T-helper 1 cell treated with Interleukin-12 subunit alpha and Interleukin-12 subunit beta and Interleukin-4 antibody, amounts not matched to agents 30 μg/mL and 1 μg/mL, for 36 hours (primary cell): ENCODE measurements at regions not wholly inside any gene's neighbourhood (a gene's known extent, or its start where the extent isn't known, plus 50 kb on each side); places are given as distances from the start of the nearest gene placed in this dataset.

Experiments
- H3K27ac Mint-ChIP-seq: one replicate; pipeline ENCODE4 v1.8.0; 2021; ENCODE audit warnings: mild to moderate bottlenecking, mixed read lengths
- H3K27me3 Mint-ChIP-seq: one replicate; pipeline ENCODE4 v1.8.0; 2021; ENCODE audit warnings: low read depth, mixed read lengths
- H3K36me3 Mint-ChIP-seq: one replicate; pipeline ENCODE4 v1.8.0; 2021; ENCODE audit warnings: low read depth, mixed read lengths
- H3K4me1 Mint-ChIP-seq: one replicate; pipeline ENCODE4 v1.8.0; 2021; ENCODE audit warnings: low read depth, mixed read lengths
- H3K4me3 Mint-ChIP-seq: one replicate; pipeline ENCODE4 v1.8.0; 2021; ENCODE audit warnings: mild to moderate bottlenecking, moderate library complexity, mixed read lengths
- H3K9me3 Mint-ChIP-seq: one replicate; pipeline ENCODE4 v1.8.0; 2021; ENCODE audit warnings: mixed read lengths

- H3K27me3 Mint-ChIP-seq, result no peaks in the 10 kb centered on the region
- no peak overlapping the region for H3K27ac Mint-ChIP-seq
- no peaks in the 10 kb centered on the region for H3K9me3 Mint-ChIP-seq
These were observed 282.9 kb upstream of the LYZL1 start for GRCh38 chr10:29005988-29006387.

DNA sequence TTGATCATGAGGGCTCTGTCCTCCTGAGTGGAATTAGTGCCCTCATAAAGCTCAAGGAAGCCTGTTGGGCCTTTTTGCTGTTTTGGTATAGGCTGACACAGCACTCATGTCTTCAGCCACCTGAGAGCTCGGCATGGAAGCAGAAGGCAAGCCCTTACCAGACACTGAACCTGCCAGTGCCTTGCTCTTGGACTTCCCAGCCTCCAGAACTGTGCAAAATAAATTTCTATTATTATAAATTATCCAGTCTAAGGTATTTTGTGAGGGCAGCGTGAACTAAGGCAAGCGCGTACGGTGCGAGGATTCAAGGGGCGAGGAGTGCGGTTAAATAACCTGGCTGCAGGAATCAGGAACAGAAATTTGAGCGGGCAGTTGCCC lies 281.5 kb upstream of the LYZL1 start:
- Mint-ChIP-seq H3K4me1 (no peaks in the 10 kb centered on the region), H3K4me3 (no peak overlapping the region), H3K9me3 (no peaks in the 10 kb centered on the region), H3K27me3 (no peaks in the 10 kb centered on the region), H3K36me3 (no peaks in the 10 kb centered on the region), H3K27ac (no peak overlapping the region)

More at GRCh38 chr10:29005988-29006387, 282.9 kb upstream of the LYZL1 start:
- H3K4me1 Mint-ChIP-seq, result no peaks in the 10 kb centered on the region
- no peaks in the 10 kb centered on the region for H3K36me3 Mint-ChIP-seq
- H3K4me3 Mint-ChIP-seq, result no peak overlapping the region

DNA sequence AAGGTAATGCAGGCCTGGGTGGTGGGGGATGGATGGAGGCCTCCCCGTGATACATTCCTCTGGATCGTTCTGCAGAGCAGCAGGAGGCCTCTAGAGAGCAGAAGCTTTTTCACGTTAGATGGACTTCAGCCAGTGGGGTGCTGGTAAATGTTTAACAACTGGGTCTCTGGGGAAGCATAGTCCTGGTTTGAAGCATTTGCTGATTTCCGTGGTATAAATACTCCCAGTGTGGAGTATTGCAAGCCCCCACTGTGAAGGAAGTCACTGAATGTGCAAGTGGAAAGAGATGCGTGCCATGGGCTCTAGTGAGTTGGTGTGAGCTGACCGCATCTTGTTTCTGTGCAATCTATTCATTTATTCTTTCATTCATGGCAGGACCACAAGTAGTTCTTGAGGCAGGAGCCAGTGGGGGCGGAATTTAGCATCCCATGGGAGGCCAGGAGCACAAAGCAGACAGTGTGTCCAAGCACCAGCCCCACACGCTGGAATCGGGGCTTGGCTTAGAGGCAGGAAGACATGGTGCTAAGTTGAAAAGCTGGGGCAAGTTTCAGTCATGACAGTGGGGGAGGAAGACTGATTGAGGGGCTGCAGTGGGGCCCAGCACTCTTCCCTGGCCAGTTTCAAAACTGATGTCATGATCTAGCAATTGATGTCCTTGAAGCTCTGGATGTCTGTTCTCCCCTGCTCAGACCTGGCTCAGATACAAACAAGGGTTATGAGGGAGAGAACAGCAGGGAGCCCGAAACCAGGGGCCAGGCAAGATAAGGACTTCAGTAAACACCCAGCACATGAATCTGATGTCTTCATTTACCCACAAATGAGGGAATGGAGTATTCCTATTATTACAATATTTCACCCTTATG lies 280.9 kb upstream of the LYZL1 start:
- Mint-ChIP-seq H3K36me3 (no peaks in the 10 kb centered on the region), H3K9me3 (no peaks in the 10 kb centered on the region)

GRCh38 chr10:29009464-29009863 lies 279.4 kb upstream of the LYZL1 start:
- H3K27ac Mint-ChIP-seq, result no peak overlapping the region
- H3K36me3 Mint-ChIP-seq, result no peaks in the 10 kb centered on the region
- H3K27me3 Mint-ChIP-seq, result no peaks in the 10 kb centered on the region
- H3K4me3 Mint-ChIP-seq, result no peak overlapping the region
- H3K4me1 Mint-ChIP-seq, result no peaks in the 10 kb centered on the region
- H3K9me3 Mint-ChIP-seq, result no peaks in the 10 kb centered on the region

More for the DNA sequence above, 280.9 kb upstream of the LYZL1 start:
- Mint-ChIP-seq H3K4me3 (no peak overlapping the region), H3K4me1 (no peaks in the 10 kb centered on the region), H3K27ac (no peak overlapping the region), H3K27me3 (no peaks in the 10 kb centered on the region)

- H3K9me3 Mint-ChIP-seq, result no peaks in the 10 kb centered on the region
- H3K36me3 Mint-ChIP-seq, result no peaks in the 10 kb centered on the region
- H3K4me1 Mint-ChIP-seq, result no peaks in the 10 kb centered on the region
- H3K27ac Mint-ChIP-seq, result no peak overlapping the region
- no peak overlapping the region for H3K4me3 Mint-ChIP-seq
- no peaks in the 10 kb centered on the region for H3K27me3 Mint-ChIP-seq
These were observed 277.4 kb upstream of the LYZL1 start for GRCh38 chr10:29011516-29011915.

DNA sequence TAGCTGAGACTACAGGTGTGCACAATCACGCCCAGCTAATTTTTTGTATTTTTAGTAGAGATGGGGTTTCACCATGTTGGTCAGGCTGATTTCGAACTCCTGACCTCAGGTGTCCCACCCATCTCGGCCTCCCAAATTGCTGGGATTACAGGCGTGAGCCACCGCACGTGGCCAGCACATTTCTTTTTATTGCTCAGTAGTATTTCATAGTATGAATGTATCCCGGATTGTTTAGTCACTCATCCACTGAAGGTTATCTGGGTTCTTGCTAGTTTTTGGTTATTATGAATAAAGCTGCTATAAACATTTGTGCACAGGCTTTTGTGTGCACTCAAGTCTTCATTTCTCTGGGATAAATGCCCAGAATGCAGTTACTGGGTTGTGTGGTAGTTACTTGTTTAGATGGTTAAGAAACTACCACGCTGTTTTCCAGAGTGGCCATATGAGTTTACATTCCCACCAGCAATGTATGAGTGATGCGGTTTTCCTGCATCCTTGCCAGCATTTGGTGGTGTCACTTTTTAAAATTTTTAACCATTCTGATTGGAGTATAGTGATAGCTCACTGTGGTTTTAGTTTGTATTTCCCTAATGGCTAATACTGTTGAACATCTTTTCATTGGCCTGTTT lies 275.8 kb upstream of the LYZL1 start:
- no peaks in the 10 kb centered on the region for H3K27me3 Mint-ChIP-seq
- no peaks in the 10 kb centered on the region for H3K9me3 Mint-ChIP-seq
- H3K4me1 Mint-ChIP-seq, result no peaks in the 10 kb centered on the region
- no peak overlapping the region for H3K27ac Mint-ChIP-seq
- no peak overlapping the region for H3K4me3 Mint-ChIP-seq
- no peaks in the 10 kb centered on the region for H3K36me3 Mint-ChIP-seq

DNA sequence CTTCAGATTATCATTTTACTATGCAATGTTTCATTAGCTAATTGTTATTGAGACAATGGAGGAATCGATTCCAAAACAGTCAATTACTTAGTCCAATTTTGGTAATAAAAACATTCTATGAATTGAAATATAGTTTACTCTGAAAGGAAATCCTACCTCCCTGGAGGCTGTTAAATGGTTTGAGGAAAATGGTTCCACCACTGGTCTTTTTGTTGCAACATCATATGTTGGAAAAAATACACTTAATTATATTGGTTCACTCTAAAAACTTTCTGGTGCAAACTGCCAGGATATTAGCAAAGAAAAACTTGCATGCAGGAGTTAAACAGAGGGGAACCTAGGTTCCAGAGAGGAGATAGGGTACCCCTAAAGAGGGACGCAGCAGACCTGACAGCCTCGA lies 267.3 kb upstream of the LYZL1 start:
- Mint-ChIP-seq H3K4me3 (no peak overlapping the region), H3K36me3 (no peaks in the 10 kb centered on the region), H3K4me1 (no peaks in the 10 kb centered on the region), H3K27me3 (no peaks in the 10 kb centered on the region), H3K27ac (no peak overlapping the region), H3K9me3 (no peaks in the 10 kb centered on the region)

- Mint-ChIP-seq H3K27me3 (no peaks in the 10 kb centered on the region), H3K36me3 (no peaks in the 10 kb centered on the region), H3K9me3 (no peaks in the 10 kb centered on the region), H3K27ac (no peak overlapping the region), H3K4me3 (no peak overlapping the region), H3K4me1 (no peaks in the 10 kb centered on the region)
These were observed 266.4 kb upstream of the LYZL1 start for GRCh38 chr10:29022513-29022912.

DNA sequence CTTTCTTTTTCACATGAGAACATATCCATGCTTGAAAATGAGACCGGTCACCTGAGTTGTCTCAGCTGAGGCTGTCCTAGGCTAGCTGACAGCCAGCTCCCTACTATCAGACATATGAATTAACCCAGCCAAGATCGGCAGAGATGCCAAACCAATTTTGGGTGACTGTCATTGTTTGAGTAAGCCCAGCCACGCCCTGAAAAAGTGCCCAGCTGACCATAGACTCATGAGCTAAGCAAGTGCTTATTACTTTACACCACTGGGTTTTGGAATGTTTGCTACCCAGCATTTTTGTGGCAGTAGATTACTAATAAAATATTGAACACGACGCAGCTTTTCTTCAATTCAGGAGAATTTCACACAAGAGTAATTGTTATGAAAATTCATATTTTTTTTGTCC lies 265.2 kb upstream of the LYZL1 start:
- H3K4me1 Mint-ChIP-seq, result no peaks in the 10 kb centered on the region
- H3K4me3 Mint-ChIP-seq, result no peak overlapping the region
- no peak overlapping the region for H3K27ac Mint-ChIP-seq
- H3K9me3 Mint-ChIP-seq, result no peaks in the 10 kb centered on the region
- no peaks in the 10 kb centered on the region for H3K27me3 Mint-ChIP-seq
- H3K36me3 Mint-ChIP-seq, result no peaks in the 10 kb centered on the region

DNA sequence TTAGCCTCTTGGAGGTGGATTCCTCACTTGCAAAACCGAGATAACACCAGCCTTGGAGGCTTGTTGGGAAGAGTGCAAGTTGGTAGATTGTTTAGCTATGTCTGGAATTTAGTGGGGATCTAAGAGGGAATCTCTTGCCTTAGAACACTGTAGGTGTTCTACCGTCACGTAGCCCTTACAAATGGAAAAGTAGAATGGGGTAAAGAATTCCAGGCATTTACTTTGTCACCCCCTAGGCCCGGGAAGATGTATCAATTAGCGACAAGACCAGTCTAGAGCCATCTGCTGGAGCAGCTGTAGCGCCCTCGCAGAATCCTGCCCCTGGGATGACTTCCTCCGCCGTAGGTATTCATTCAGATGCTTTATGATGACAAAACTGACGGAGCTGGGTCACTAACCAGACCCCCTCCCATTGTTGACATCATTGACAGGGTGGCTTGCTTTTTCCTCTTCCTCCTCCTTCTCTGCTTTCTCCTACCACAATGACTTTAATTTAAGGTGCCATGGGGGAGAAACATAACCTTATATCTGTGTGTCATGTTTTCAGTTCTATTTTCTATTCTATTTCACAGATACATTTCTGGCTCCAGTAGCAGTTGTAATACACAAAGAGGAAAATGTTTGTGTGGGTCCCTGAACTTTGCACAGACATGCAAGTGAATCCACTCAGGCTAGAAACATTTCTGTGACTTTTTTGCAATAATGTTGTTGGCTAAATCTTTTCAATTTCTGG lies 262.6 kb upstream of the LYZL1 start:
- no peak overlapping the region for H3K27ac Mint-ChIP-seq
- no peak overlapping the region for H3K4me3 Mint-ChIP-seq
- H3K4me1 Mint-ChIP-seq, result no peaks in the 10 kb centered on the region
- no peaks in the 10 kb centered on the region for H3K9me3 Mint-ChIP-seq
- no peaks in the 10 kb centered on the region for H3K36me3 Mint-ChIP-seq
- no peaks in the 10 kb centered on the region for H3K27me3 Mint-ChIP-seq

GRCh38 chr10:29026802-29027580 lies 261.9 kb upstream of the LYZL1 start:
- no peaks in the 10 kb centered on the region for H3K9me3 Mint-ChIP-seq

DNA sequence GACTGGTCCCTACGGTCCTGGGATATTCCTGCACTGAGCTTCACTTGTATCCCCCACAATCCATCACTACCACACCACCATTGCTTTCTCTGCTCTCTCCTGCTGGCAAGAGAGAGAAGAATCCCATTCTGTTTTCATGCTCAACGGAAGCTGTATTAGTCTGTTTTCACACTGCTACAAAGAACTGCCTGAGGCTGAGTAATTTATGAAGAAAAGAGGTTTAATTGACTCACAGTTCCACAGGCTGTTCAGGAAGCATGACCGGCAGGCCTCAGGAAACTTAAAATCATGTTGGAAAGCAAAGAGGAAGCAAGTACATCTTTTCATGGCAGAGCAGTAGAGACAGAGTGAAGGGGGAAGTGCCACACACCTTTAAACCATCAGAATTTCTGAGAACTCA lies 260.4 kb upstream of the LYZL1 start:
- Mint-ChIP-seq H3K36me3 (no peaks in the 10 kb centered on the region), H3K4me1 (no peaks in the 10 kb centered on the region), H3K27ac (no peak overlapping the region), H3K27me3 (no peaks in the 10 kb centered on the region), H3K4me3 (no peak overlapping the region), H3K9me3 (no peaks in the 10 kb centered on the region)

More at GRCh38 chr10:29026802-29027580, 261.9 kb upstream of the LYZL1 start:
- Mint-ChIP-seq H3K36me3 (no peaks in the 10 kb centered on the region), H3K4me1 (no peaks in the 10 kb centered on the region), H3K27ac (no peak overlapping the region), H3K4me3 (no peak overlapping the region), H3K27me3 (no peaks in the 10 kb centered on the region)

- no peaks in the 10 kb centered on the region for H3K4me1 Mint-ChIP-seq
- H3K36me3 Mint-ChIP-seq, result no peaks in the 10 kb centered on the region
- no peaks in the 10 kb centered on the region for H3K9me3 Mint-ChIP-seq
- no peak overlapping the region for H3K4me3 Mint-ChIP-seq
- H3K27me3 Mint-ChIP-seq, result no peaks in the 10 kb centered on the region
- no peak overlapping the region for H3K27ac Mint-ChIP-seq
These were observed 258.0 kb upstream of the LYZL1 start for GRCh38 chr10:29030900-29031299.

- Mint-ChIP-seq H3K27ac (no peak overlapping the region), H3K9me3 (no peaks in the 10 kb centered on the region)
These were observed 256.7 kb upstream of the LYZL1 start for GRCh38 chr10:29032169-29032568.

More at GRCh38 chr10:29032169-29032568, 256.7 kb upstream of the LYZL1 start:
- Mint-ChIP-seq H3K4me3 (no peak overlapping the region), H3K36me3 (no peaks in the 10 kb centered on the region), H3K27me3 (no peaks in the 10 kb centered on the region), H3K4me1 (no peaks in the 10 kb centered on the region)
